ENCODE measurements at regions not wholly inside any gene's neighbourhood (a gene's known extent, or its start where the extent isn't known, plus 50 kb on each side); places are given as distances from the start of the nearest gene placed in this dataset.

- no peak for TF ChIP-seq PAX5 (IDR thresholded peaks at IDR 0.05; ENCODE audit: insufficient read depth, low read length, severe bottlenecking)
- TF ChIP-seq POU2F2 (IDR thresholded peaks at IDR 0.05; ENCODE audit: low read depth, low read length) = no peak
- TF ChIP-seq POLR2AphosphoS5 (IDR thresholded peaks at IDR 0.05; ENCODE audit: low read depth, low read length) = no peak
- no peak for TF ChIP-seq SPI1 (IDR thresholded peaks at IDR 0.05; ENCODE audit: low read depth, low read length)
- TF ChIP-seq POLR2A (IDR thresholded peaks at IDR 0.05; ENCODE audit: low read depth, low read length) = no peak
- no peak for TF ChIP-seq TAF1 (IDR thresholded peaks at IDR 0.05; ENCODE audit: low read depth, low read length)
- no peak for DNase-seq (ENCODE audit: insufficient read length, low spot score)
- no peak for FAIRE-seq
Observed at GRCh38 chr16:66172463-66172862, 194.0 kb upstream of the CDH5 start.

- DNase-seq (ENCODE audit: insufficient read length, low spot score) (no peak), FAIRE-seq (no peak)
- TF ChIP-seq PAX5 (IDR thresholded peaks at IDR 0.05; ENCODE audit: insufficient read depth, low read length, severe bottlenecking) = no peak
- TF ChIP-seq POLR2AphosphoS5 (IDR thresholded peaks at IDR 0.05; ENCODE audit: low read depth, low read length) = no peak
- no peak for TF ChIP-seq TAF1 (IDR thresholded peaks at IDR 0.05; ENCODE audit: low read depth, low read length)
- no peak for TF ChIP-seq SPI1 (IDR thresholded peaks at IDR 0.05; ENCODE audit: low read depth, low read length)
- no peak for TF ChIP-seq POLR2A (IDR thresholded peaks at IDR 0.05; ENCODE audit: low read depth, low read length)
- TF ChIP-seq POU2F2 (IDR thresholded peaks at IDR 0.05; ENCODE audit: low read depth, low read length) = no peak
Observed at GRCh38 chr16:66171578-66171977, 194.9 kb upstream of the CDH5 start.

- no peak for DNase-seq (ENCODE audit: insufficient read length, low spot score)
- FAIRE-seq = no peak
- TF ChIP-seq POU2F2 (IDR thresholded peaks at IDR 0.05; ENCODE audit: low read depth, low read length) = no peak
- TF ChIP-seq POLR2A (IDR thresholded peaks at IDR 0.05; ENCODE audit: low read depth, low read length) = no peak
- TF ChIP-seq TAF1 (IDR thresholded peaks at IDR 0.05; ENCODE audit: low read depth, low read length) = no peak
- no peak for TF ChIP-seq PAX5 (IDR thresholded peaks at IDR 0.05; ENCODE audit: insufficient read depth, low read length, severe bottlenecking)
- no peak for TF ChIP-seq SPI1 (IDR thresholded peaks at IDR 0.05; ENCODE audit: low read depth, low read length)
- no peak for TF ChIP-seq POLR2AphosphoS5 (IDR thresholded peaks at IDR 0.05; ENCODE audit: low read depth, low read length)
Observed at GRCh38 chr16:66170989-66171388, 195.5 kb upstream of the CDH5 start.

GRCh38 chr16:66169817-66170216 lies 196.7 kb upstream of the CDH5 start:
- DNase-seq (ENCODE audit: insufficient read length, low spot score) (no peak), FAIRE-seq (no peak)
- TF ChIP-seq TAF1 (IDR thresholded peaks at IDR 0.05; ENCODE audit: low read depth, low read length) (no peak), POU2F2 (IDR thresholded peaks at IDR 0.05; ENCODE audit: low read depth, low read length) (no peak), POLR2A (IDR thresholded peaks at IDR 0.05; ENCODE audit: low read depth, low read length) (no peak), SPI1 (IDR thresholded peaks at IDR 0.05; ENCODE audit: low read depth, low read length) (no peak), POLR2AphosphoS5 (IDR thresholded peaks at IDR 0.05; ENCODE audit: low read depth, low read length) (no peak), PAX5 (IDR thresholded peaks at IDR 0.05; ENCODE audit: insufficient read depth, low read length, severe bottlenecking) (no peak)

GRCh38 chr16:66168777-66169176 lies 197.7 kb upstream of the CDH5 start:
- no peak for DNase-seq (ENCODE audit: insufficient read length, low spot score)

GRCh38 chr16:66167564-66168291 lies 198.8 kb upstream of the CDH5 start:
- FAIRE-seq (no peak), DNase-seq (ENCODE audit: insufficient read length, low spot score) (no peak)
- TF ChIP-seq TAF1 (IDR thresholded peaks at IDR 0.05; ENCODE audit: low read depth, low read length) = no peak
- TF ChIP-seq PAX5 (IDR thresholded peaks at IDR 0.05; ENCODE audit: insufficient read depth, low read length, severe bottlenecking) = no peak
- no peak for TF ChIP-seq POLR2A (IDR thresholded peaks at IDR 0.05; ENCODE audit: low read depth, low read length)
- no peak for TF ChIP-seq POU2F2 (IDR thresholded peaks at IDR 0.05; ENCODE audit: low read depth, low read length)
- no peak for TF ChIP-seq POLR2AphosphoS5 (IDR thresholded peaks at IDR 0.05; ENCODE audit: low read depth, low read length)
- TF ChIP-seq SPI1 (IDR thresholded peaks at IDR 0.05; ENCODE audit: low read depth, low read length) = no peak

More at GRCh38 chr16:66168777-66169176, 197.7 kb upstream of the CDH5 start:
- no peak for FAIRE-seq
- TF ChIP-seq PAX5 (IDR thresholded peaks at IDR 0.05; ENCODE audit: insufficient read depth, low read length, severe bottlenecking) (no peak), POLR2A (IDR thresholded peaks at IDR 0.05; ENCODE audit: low read depth, low read length) (no peak), POLR2AphosphoS5 (IDR thresholded peaks at IDR 0.05; ENCODE audit: low read depth, low read length) (no peak), POU2F2 (IDR thresholded peaks at IDR 0.05; ENCODE audit: low read depth, low read length) (no peak), SPI1 (IDR thresholded peaks at IDR 0.05; ENCODE audit: low read depth, low read length) (no peak), TAF1 (IDR thresholded peaks at IDR 0.05; ENCODE audit: low read depth, low read length) (no peak)

GRCh38 chr16:66166490-66166889 lies 200.0 kb upstream of the CDH5 start:
- no peak for TF ChIP-seq PAX5 (IDR thresholded peaks at IDR 0.05; ENCODE audit: insufficient read depth, low read length, severe bottlenecking)
- TF ChIP-seq POLR2A (IDR thresholded peaks at IDR 0.05; ENCODE audit: low read depth, low read length) = no peak
- no peak for TF ChIP-seq SPI1 (IDR thresholded peaks at IDR 0.05; ENCODE audit: low read depth, low read length)
- TF ChIP-seq POU2F2 (IDR thresholded peaks at IDR 0.05; ENCODE audit: low read depth, low read length) = no peak
- TF ChIP-seq POLR2AphosphoS5 (IDR thresholded peaks at IDR 0.05; ENCODE audit: low read depth, low read length) = no peak
- TF ChIP-seq TAF1 (IDR thresholded peaks at IDR 0.05; ENCODE audit: low read depth, low read length) = no peak
- DNase-seq (ENCODE audit: insufficient read length, low spot score) = no peak
- FAIRE-seq = no peak

- FAIRE-seq (no peak), DNase-seq (ENCODE audit: insufficient read length, low spot score) (no peak)
- TF ChIP-seq POLR2A (IDR thresholded peaks at IDR 0.05; ENCODE audit: low read depth, low read length) (no peak), TAF1 (IDR thresholded peaks at IDR 0.05; ENCODE audit: low read depth, low read length) (no peak), POU2F2 (IDR thresholded peaks at IDR 0.05; ENCODE audit: low read depth, low read length) (no peak), POLR2AphosphoS5 (IDR thresholded peaks at IDR 0.05; ENCODE audit: low read depth, low read length) (no peak), SPI1 (IDR thresholded peaks at IDR 0.05; ENCODE audit: low read depth, low read length) (no peak), PAX5 (IDR thresholded peaks at IDR 0.05; ENCODE audit: insufficient read depth, low read length, severe bottlenecking) (no peak)
Observed at GRCh38 chr16:66165879-66166278, 200.6 kb upstream of the CDH5 start.

GRCh38 chr16:66164581-66165247 lies 201.8 kb upstream of the CDH5 start:
- no peak for TF ChIP-seq SPI1 (IDR thresholded peaks at IDR 0.05; ENCODE audit: low read depth, low read length)
- TF ChIP-seq POLR2AphosphoS5 (IDR thresholded peaks at IDR 0.05; ENCODE audit: low read depth, low read length) = no peak
- TF ChIP-seq TAF1 (IDR thresholded peaks at IDR 0.05; ENCODE audit: low read depth, low read length) = no peak
- no peak for TF ChIP-seq POLR2A (IDR thresholded peaks at IDR 0.05; ENCODE audit: low read depth, low read length)
- no peak for TF ChIP-seq POU2F2 (IDR thresholded peaks at IDR 0.05; ENCODE audit: low read depth, low read length)
- no peak for TF ChIP-seq PAX5 (IDR thresholded peaks at IDR 0.05; ENCODE audit: insufficient read depth, low read length, severe bottlenecking)
- FAIRE-seq = no peak
- DNase-seq (ENCODE audit: insufficient read length, low spot score) = no peak
